Uterus (tissue), 2 donors: ENCODE measurements at regions not wholly inside any gene's neighbourhood (a gene's known extent, or its start where the extent isn't known, plus 50 kb on each side); places are given as distances from the start of the nearest gene placed in this dataset.

ENCODE experiments used
- POLR2A ChIP-seq, 2 donors: fragments of 450-650 bp; IDR thresholded peaks; one replicate each; pipeline ENCODE4 v1.6.1; 2016; ENCODE audit warnings: antibody characterized with exemption in 2 of 2, mild to moderate bottlenecking in 1 of 2, moderate library complexity in 1 of 2
- TF ChIP-seq, protein P1 (sequence below), 4 experiments: fragments of 200-600 bp in 2 of 4; fragments of 450-650 bp in 2 of 4; sonication (generic) in 2 of 4; IDR thresholded peaks; one replicate each; pipeline ENCODE4 v1.5.1; 2016 to 2019; ENCODE audit warnings: antibody characterized with exemption in 4 of 4, mild to moderate bottlenecking in 2 of 4, moderate library complexity in 1 of 4

DNA sequence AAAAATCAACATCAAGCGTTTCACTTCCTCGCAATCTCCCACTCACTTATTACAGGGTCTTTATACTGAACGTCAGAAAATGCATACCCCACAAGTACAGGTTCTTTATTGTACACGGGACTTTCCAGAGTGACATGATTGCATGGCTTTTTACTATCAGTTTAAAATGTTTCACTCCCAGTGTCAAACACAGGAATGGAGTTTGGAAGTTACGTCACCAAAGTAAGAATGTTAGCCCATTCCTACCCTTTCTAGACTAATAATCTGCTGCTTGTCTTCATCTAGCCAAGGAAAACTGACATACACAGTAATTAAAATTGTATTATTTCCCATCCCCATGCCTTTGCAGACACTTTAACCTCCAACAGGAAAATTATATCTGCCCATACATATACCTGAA lies 624.2 kb downstream of the BCL11B start:
- TF ChIP-seq, protein P1, sequence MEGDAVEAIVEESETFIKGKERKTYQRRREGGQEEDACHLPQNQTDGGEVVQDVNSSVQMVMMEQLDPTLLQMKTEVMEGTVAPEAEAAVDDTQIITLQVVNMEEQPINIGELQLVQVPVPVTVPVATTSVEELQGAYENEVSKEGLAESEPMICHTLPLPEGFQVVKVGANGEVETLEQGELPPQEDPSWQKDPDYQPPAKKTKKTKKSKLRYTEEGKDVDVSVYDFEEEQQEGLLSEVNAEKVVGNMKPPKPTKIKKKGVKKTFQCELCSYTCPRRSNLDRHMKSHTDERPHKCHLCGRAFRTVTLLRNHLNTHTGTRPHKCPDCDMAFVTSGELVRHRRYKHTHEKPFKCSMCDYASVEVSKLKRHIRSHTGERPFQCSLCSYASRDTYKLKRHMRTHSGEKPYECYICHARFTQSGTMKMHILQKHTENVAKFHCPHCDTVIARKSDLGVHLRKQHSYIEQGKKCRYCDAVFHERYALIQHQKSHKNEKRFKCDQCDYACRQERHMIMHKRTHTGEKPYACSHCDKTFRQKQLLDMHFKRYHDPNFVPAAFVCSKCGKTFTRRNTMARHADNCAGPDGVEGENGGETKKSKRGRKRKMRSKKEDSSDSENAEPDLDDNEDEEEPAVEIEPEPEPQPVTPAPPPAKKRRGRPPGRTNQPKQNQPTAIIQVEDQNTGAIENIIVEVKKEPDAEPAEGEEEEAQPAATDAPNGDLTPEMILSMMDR (IDR thresholded peaks at IDR 0.05), result no peak
- no peak for TF ChIP-seq POLR2A (IDR thresholded peaks at IDR 0.05)
